Head of caudate nucleus (tissue), 42 donors: ENCODE measurements at regions not wholly inside any gene's neighbourhood (a gene's known extent, or its start where the extent isn't known, plus 50 kb on each side); places are given as distances from the start of the nearest gene placed in this dataset.

Source experiments
- DNase-seq, 42 donors: peaks; one replicate each; pipeline versions ENCODE4 v3.0.0 to v3.0.0-alpha.2; 2020 to 2021; ENCODE audit warnings: mixed read lengths in 7 of 42
- intact Hi-C: fragments of 100-400 bp; cut with DNase I; formaldehyde crosslinking; loops from one replicate; pipeline ENCODE4 v1.15.0; 2022

GRCh38 chr20:40468759-40469158 is 220.3 kb downstream of the MAFB start:
- no peak for DNase-seq
- intact Hi-C loops, result no loop called here

GRCh38 chr20:40467703-40468411 is 221.2 kb downstream of the MAFB start:
- DNase-seq, result no peak
- intact Hi-C loops, result no loop called here

GRCh38 chr20:40467067-40467466 is 222.0 kb downstream of the MAFB start:
- intact Hi-C loops, result no loop called here
- DNase-seq, result no peak

- DNase-seq, result no peak
- intact Hi-C loops, result no loop called here
Observed at GRCh38 chr20:40464731-40465208, 224.3 kb downstream of the MAFB start.

GRCh38 chr20:40463171-40463570 is 225.9 kb downstream of the MAFB start:
- intact Hi-C loops, result no loop called here
- DNase-seq, result peak in 24 of 42 donors; percentile 7 to 60 (median 35)

- intact Hi-C loops, result no loop called here
- no peak for DNase-seq
Observed at GRCh38 chr20:40462566-40462965, 226.5 kb downstream of the MAFB start.

- intact Hi-C loops, result no loop called here
- DNase-seq, result no peak
Observed at GRCh38 chr20:40459299-40459698, 229.7 kb downstream of the MAFB start.

GRCh38 chr20:40457404-40457803 is 231.6 kb downstream of the MAFB start:
- intact Hi-C loops, result no loop called here
- DNase-seq, result no peak

- intact Hi-C loops, result no loop called here
- DNase-seq, result no peak
Observed at GRCh38 chr20:40452758-40453157, 236.3 kb downstream of the MAFB start.

- no peak for DNase-seq
- intact Hi-C loops, result no loop called here
Observed at GRCh38 chr20:40451552-40451951, 237.5 kb downstream of the MAFB start.

- intact Hi-C loops, result no loop called here
- no peak for DNase-seq
Observed at GRCh38 chr20:40449974-40450616, 238.9 kb downstream of the MAFB start.

- DNase-seq, result no peak
- intact Hi-C loops, result no loop called here
Observed at GRCh38 chr20:40449144-40449690, 239.8 kb downstream of the MAFB start.

- DNase-seq, result no peak
- intact Hi-C loops, result no loop called here
Observed at GRCh38 chr20:40446888-40447287, 242.1 kb downstream of the MAFB start.

- no peak for DNase-seq
- intact Hi-C loops, result no loop called here
Observed at GRCh38 chr20:40444516-40444915, 244.5 kb downstream of the MAFB start.

GRCh38 chr20:40443753-40444152 is 245.3 kb downstream of the MAFB start:
- peak in 1 of 42 donors; percentile 28 for DNase-seq
- intact Hi-C loops, result no loop called here

- intact Hi-C loops, result no loop called here
- DNase-seq, result peak in 1 of 42 donors; percentile 36
Observed at GRCh38 chr20:40442181-40442963, 246.7 kb downstream of the MAFB start.

- intact Hi-C loops, result no loop called here
Observed at GRCh38 chr20:40441771-40442170, 247.3 kb downstream of the MAFB start.

GRCh38 chr20:40438161-40438830 is 250.7 kb downstream of the MAFB start:
- DNase-seq, result peak in 1 of 42 donors; percentile 13
- intact Hi-C loops, result no loop called here

More at GRCh38 chr20:40441771-40442170, 247.3 kb downstream of the MAFB start:
- peak in 1 of 42 donors; percentile 7 for DNase-seq

GRCh38 chr20:40436011-40436410 is 253.0 kb downstream of the MAFB start:
- intact Hi-C loops, result no loop called here
- DNase-seq, result no peak
